DOHH2 (cell line): ENCODE measurements at regions not wholly inside any gene's neighbourhood (a gene's known extent, or its start where the extent isn't known, plus 50 kb on each side); places are given as distances from the start of the nearest gene placed in this dataset.
A peak's percentile ranks its signal among the peaks of the same experiment; 100 is the strongest.

ENCODE experiments used
- H3F3A ChIP-seq: fragments of 200-600 bp; sonication (generic), shearing (Covaris generic); 2 replicates; pipeline ENCODE4 v1.6.0; 2016; ENCODE audit warnings: antibody characterized with exemption, mild to moderate bottlenecking; ENCODE audit not compliant: control insufficient read depth, insufficient read depth
- H3K27ac ChIP-seq: fragments of 200-600 bp; sonication (generic); 2 replicates; pipeline ENCODE4 v1.5.1; 2014; ENCODE audit warnings: low read depth, mild to moderate bottlenecking, low read length, moderate library complexity
- H3K27me3 ChIP-seq: fragments of 200-600 bp; sonication (generic); 2 replicates; pipeline ENCODE4 v1.6.1; 2014; ENCODE audit warnings: mild to moderate bottlenecking, low read length, mixed read lengths; ENCODE audit not compliant: control insufficient read depth
- H3K36me3 ChIP-seq: fragments of 200-600 bp; sonication (generic); 2 replicates; pipeline ENCODE4 v1.6.1; 2014; ENCODE audit warnings: mild to moderate bottlenecking, low read length, moderate library complexity, mixed read lengths; ENCODE audit not compliant: control insufficient read depth
- H3K4me1 ChIP-seq: fragments of 200-600 bp; sonication (generic); 2 replicates; pipeline ENCODE4 v1.6.1; 2014; ENCODE audit warnings: mild to moderate bottlenecking, low read length, mixed read lengths; ENCODE audit not compliant: control insufficient read depth
- H3K4me2 ChIP-seq: fragments of 200-600 bp; sonication (generic); 2 replicates; pipeline ENCODE4 v1.6.0; 2014; ENCODE audit warnings: mild to moderate bottlenecking, low read length, moderate library complexity
- H3K4me3 ChIP-seq: fragments of 200-600 bp; sonication (generic); 2 replicates; pipeline ENCODE4 v1.5.1; 2014; ENCODE audit warnings: mild to moderate bottlenecking, low read length, mixed read lengths
- H3K79me2 ChIP-seq: fragments of 200-600 bp; sonication (generic); 2 replicates; pipeline ENCODE4 v1.6.1; 2014; ENCODE audit warnings: mild to moderate bottlenecking, low read length, mixed read lengths; ENCODE audit not compliant: control insufficient read depth
- H3K9me2 ChIP-seq: fragments of 200-600 bp; sonication (generic); replicated peaks from 2 replicates; pipeline ENCODE4 v1.6.1; 2014; ENCODE audit warnings: mild to moderate bottlenecking, low read length, mixed read lengths; ENCODE audit not compliant: control insufficient read depth
- H3K9me3 ChIP-seq: fragments of 200-600 bp; sonication (generic); 2 replicates; pipeline ENCODE4 v1.6.1; 2014; ENCODE audit warnings: antibody characterized with exemption, low read length, mixed read lengths; ENCODE audit not compliant: control insufficient read depth, insufficient read depth
- H4K20me1 ChIP-seq: fragments of 200-600 bp; sonication (generic); 2 replicates; pipeline ENCODE4 v1.6.0; 2014; ENCODE audit warnings: low read depth, mild to moderate bottlenecking, antibody characterized with exemption, low read length, moderate library complexity; ENCODE audit not compliant: control insufficient read depth, insufficient read depth
- CTCF ChIP-seq: fragments of 200-600 bp; sonication (generic); IDR thresholded peaks from one replicate; pipeline ENCODE4 v1.5.1; 2014; ENCODE audit warnings: antibody characterized with exemption, mild to moderate bottlenecking, low read depth, low read length; ENCODE audit not compliant: poor library complexity, severe bottlenecking
- EZH2phosphoT487 ChIP-seq: fragments of 200-600 bp; sonication (generic); IDR thresholded peaks from 2 replicates; pipeline ENCODE4 v1.6.1; 2017; ENCODE audit warnings: borderline replicate concordance, mild to moderate bottlenecking, antibody characterized with exemption, low read length, moderate library complexity, mixed read lengths

DNA sequence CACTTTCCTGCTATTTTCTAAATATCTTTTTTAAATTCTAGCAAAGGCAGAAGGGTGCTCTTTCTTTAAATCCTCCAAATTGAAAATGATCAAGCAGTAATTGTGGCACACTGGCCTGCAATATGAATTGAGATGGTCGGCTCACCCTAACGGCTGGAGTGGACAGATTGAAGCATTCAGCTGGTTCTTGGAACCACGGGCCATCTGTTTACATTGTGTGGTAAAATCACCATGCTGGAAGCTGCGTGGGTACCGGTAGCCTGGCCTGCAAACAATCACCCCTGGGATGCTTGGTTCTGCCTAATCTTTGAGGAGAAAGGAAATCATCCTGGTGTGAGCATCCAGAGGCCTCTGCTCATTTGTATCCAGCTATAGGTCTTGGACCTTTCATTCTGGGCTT, 289.3 kb downstream of the ZNF608 start:
- Histone ChIP-seq H3K4me1 (peaks cover 28% of the 10 kb centered on the region), H3K9me3 (0 out of 2 replicates have a peak, but pooled peaks cover 3% of the 10 kb centered on the region), H3K4me3 (no peak overlapping the region), H3K9me2 (no peaks in the 10 kb centered on the region), H3F3A (no peaks in the 10 kb centered on the region), H3K36me3 (no peaks in the 10 kb centered on the region), H4K20me1 (no peaks in the 10 kb centered on the region), H3K79me2 (no peaks in the 10 kb centered on the region), H3K27ac (no peak overlapping the region), H3K27me3 (no peaks in the 10 kb centered on the region), H3K4me2 (no peak overlapping the region)
- TF ChIP-seq CTCF (no peak), EZH2phosphoT487 (no peak)

DNA sequence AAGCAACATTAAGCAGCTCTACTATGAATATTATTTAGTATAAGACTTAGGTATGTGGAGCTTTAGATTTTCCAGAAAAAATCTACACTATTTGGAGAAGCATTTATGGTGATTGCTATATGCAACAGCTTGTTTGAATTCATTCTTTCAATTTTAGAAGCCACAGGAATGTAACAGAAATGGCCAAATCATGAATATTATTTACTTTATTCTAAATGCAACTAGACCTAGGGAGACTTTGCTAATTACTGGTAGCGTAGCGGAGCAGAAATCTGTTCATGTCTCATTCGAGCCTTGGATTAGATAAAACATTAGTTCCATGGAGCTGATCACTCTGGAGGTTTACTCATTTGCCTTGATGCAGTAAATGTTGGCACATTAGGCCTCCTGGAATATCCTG, 290.2 kb downstream of the ZNF608 start:
- Histone ChIP-seq H4K20me1 (no peaks in the 10 kb centered on the region), H3K79me2 (no peaks in the 10 kb centered on the region), H3F3A (no peaks in the 10 kb centered on the region), H3K4me2 (no peak overlapping the region), H3K4me3 (no peak overlapping the region), H3K36me3 (no peaks in the 10 kb centered on the region), H3K27me3 (no peaks in the 10 kb centered on the region), H3K9me2 (no peaks in the 10 kb centered on the region), H3K4me1 (peaks cover 28% of the 10 kb centered on the region), H3K9me3 (0 out of 2 replicates have a peak, but pooled peaks cover 3% of the 10 kb centered on the region), H3K27ac (no peak overlapping the region)
- TF ChIP-seq EZH2phosphoT487 = no peak
- TF ChIP-seq CTCF = no peak

DNA sequence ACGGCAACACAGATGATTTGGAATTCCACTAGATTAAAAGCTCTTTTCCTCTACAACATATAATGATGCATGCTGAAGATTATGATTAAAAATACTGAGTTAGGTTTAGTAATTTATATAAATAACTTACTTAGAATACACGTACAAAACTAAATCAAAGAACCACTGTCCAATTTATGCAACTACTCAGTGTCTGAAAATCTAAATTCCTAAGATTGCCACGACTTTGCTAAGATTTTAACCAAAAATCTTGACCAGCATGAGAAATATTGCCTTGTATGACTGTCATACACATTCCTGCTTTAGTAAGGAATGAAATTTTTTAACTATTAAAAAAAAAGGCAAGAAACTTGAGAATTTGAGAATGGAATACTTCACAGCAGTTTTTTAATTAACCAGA, 292.4 kb downstream of the ZNF608 start:
- TF ChIP-seq CTCF (no peak), EZH2phosphoT487 (no peak)
- H3K27ac ChIP-seq = peak overlapping the region; percentile 34; the same call in 1 of the 2 replicates
- H3K4me1 ChIP-seq = peaks cover 28% of the 10 kb centered on the region
- H3K4me2 ChIP-seq = peak overlapping the region; percentile 60
- H4K20me1 ChIP-seq = no peaks in the 10 kb centered on the region
- H3K27me3 ChIP-seq = no peaks in the 10 kb centered on the region
- H3K79me2 ChIP-seq = no peaks in the 10 kb centered on the region
- no peaks in the 10 kb centered on the region for H3K36me3 ChIP-seq
- no peaks in the 10 kb centered on the region for H3K9me2 ChIP-seq
- H3K9me3 ChIP-seq = no peaks in the 10 kb centered on the region
- H3K4me3 ChIP-seq = peak overlapping the region; percentile 19; the same call in 1 of the 2 replicates
- no peaks in the 10 kb centered on the region for H3F3A ChIP-seq
